GM19397 (cell line): ENCODE measurements at regions not wholly inside any gene's neighbourhood (a gene's known extent, or its start where the extent isn't known, plus 50 kb on each side); places are given as distances from the start of the nearest gene placed in this dataset.
"Not testable (repeated sequence)": the region's sequence is repeated elsewhere in the genome, so short reads cannot be mapped to it uniquely, and the experiment has no call there.

Source experiments
- ATAC-seq: cut with Tn5 transposase; IDR thresholded peaks from one replicate; pipeline ENCODE4 v1.9.1; 2021; ENCODE audit warnings: mild to moderate bottlenecking, moderate library complexity; ENCODE audit not compliant: unreplicated experiment

GRCh38 chr5:162762119-162762518, 675.3 kb upstream of the CCNG1 start:
- ATAC-seq = no peak

GRCh38 chr5:162769019-162769418, 668.4 kb upstream of the CCNG1 start:
- ATAC-seq = no peak

- no peak for ATAC-seq
These were observed 651.7 kb upstream of the CCNG1 start for GRCh38 chr5:162785673-162786072.

- ATAC-seq = no peak
These were observed 651.2 kb upstream of the CCNG1 start for GRCh38 chr5:162786234-162786633.

GRCh38 chr5:162796507-162796906, 640.9 kb upstream of the CCNG1 start:
- ATAC-seq = no peak

GRCh38 chr5:162800301-162800700, 637.1 kb upstream of the CCNG1 start:
- no peak for ATAC-seq

GRCh38 chr5:162801235-162801634, 636.2 kb upstream of the CCNG1 start:
- ATAC-seq = no peak

- no peak for ATAC-seq
These were observed 631.2 kb upstream of the CCNG1 start for GRCh38 chr5:162806195-162806594.

GRCh38 chr5:162811071-162811470, 626.3 kb upstream of the CCNG1 start:
- ATAC-seq = no peak

GRCh38 chr5:162816816-162817215, 620.6 kb upstream of the CCNG1 start:
- ATAC-seq = no peak

- ATAC-seq = no peak
These were observed 620.0 kb upstream of the CCNG1 start for GRCh38 chr5:162817364-162817763.

- ATAC-seq = not testable (repeated sequence)
These were observed 615.7 kb upstream of the CCNG1 start for GRCh38 chr5:162821664-162822063.

GRCh38 chr5:162824360-162824759, 613.0 kb upstream of the CCNG1 start:
- no peak for ATAC-seq

- no peak for ATAC-seq
These were observed 600.2 kb upstream of the CCNG1 start for GRCh38 chr5:162837155-162837554.

GRCh38 chr5:162842727-162843126, 594.7 kb upstream of the CCNG1 start:
- ATAC-seq = no peak

GRCh38 chr5:162852134-162852533, 585.3 kb upstream of the CCNG1 start:
- ATAC-seq = no peak

- ATAC-seq = no peak
These were observed 578.6 kb upstream of the CCNG1 start for GRCh38 chr5:162858770-162859169.

GRCh38 chr5:162870966-162871365, 566.4 kb upstream of the CCNG1 start:
- no peak for ATAC-seq

- no peak for ATAC-seq
These were observed 554.8 kb upstream of the CCNG1 start for GRCh38 chr5:162882629-162883028.

GRCh38 chr5:162886717-162887116, 550.7 kb upstream of the CCNG1 start:
- ATAC-seq = no peak

GRCh38 chr5:162888268-162888667, 549.1 kb upstream of the CCNG1 start:
- ATAC-seq = no peak

- no peak for ATAC-seq
These were observed 525.5 kb upstream of the CCNG1 start for GRCh38 chr5:162911873-162912272.

- ATAC-seq = no peak
These were observed 521.0 kb upstream of the CCNG1 start for GRCh38 chr5:162916368-162916767.

- ATAC-seq = no peak
These were observed 508.3 kb upstream of the CCNG1 start for GRCh38 chr5:162929104-162929503.
